GM18502 (cell line): ENCODE measurements at regions not wholly inside any gene's neighbourhood (a gene's known extent, or its start where the extent isn't known, plus 50 kb on each side); places are given as distances from the start of the nearest gene placed in this dataset.

ENCODE experiments used
- ATAC-seq: cut with Tn5 transposase; IDR thresholded peaks from one replicate; pipeline ENCODE4 v1.9.1; 2021; ENCODE audit warnings: mild to moderate bottlenecking; ENCODE audit not compliant: unreplicated experiment, poor library complexity

DNA sequence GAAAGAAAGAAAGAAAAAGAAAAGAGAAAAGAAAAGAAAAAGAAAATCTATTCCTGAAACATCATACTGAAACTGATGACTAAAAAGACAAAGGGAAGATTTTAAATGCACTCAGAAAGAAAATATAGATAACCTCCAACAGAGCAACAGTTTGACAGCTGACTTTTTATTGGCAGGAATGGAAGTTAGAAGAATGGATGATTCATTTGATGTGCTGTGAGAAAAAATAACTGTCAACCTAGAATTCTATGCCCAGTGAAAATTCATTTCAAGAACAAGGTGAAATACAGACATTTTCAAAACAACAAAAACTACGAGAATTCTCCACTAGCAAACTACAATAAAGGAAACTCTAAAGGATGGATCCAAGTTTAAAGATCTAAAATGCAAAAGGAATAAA lies 50.5 kb upstream of the HSPA12A start:
- no peak for ATAC-seq

- ATAC-seq, result no peak
These were observed 52.8 kb upstream of the ENO4 start for GRCh38 chr10:116796469-116796868.

GRCh38 chr10:116796910-116797513 lies 52.3 kb upstream of the ENO4 start:
- peak; percentile 85 for ATAC-seq

DNA sequence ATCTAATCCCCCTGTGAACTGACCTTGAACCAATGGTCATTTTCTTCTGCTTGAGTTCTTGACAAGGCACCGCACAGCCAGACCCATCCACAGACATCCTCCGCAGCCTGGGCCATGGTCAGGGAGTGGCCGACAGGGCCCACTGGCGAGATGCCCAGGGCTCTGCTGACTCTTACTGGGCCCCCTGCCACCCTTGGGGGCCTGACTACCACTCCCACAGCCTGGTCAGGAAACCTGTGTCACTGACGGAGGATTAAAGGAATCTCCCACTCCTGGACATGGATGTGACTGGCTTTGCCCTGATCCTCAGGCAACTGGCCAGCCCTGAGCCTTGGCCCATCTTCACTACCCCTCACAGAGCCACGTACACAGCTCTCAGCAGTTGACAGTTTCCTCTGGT lies 50.4 kb upstream of the ENO4 start:
- ATAC-seq, result no peak
